Heart left ventricle (tissue), 16 donors: ENCODE measurements at regions not wholly inside any gene's neighbourhood (a gene's known extent, or its start where the extent isn't known, plus 50 kb on each side); places are given as distances from the start of the nearest gene placed in this dataset.

Experiments used
- ATAC-seq, 4 donors: fragments of 200-7000 bp; cut with Tn5 transposase; one replicate each; pipeline ENCODE4 v1.9.1; 2020 to 2022; ENCODE audit warnings: moderate library complexity in 4 of 4, mild to moderate bottlenecking in 3 of 4, moderate number of reproducible peaks in 1 of 4
- DNase-seq, 5 donors: peaks; one replicate each; pipeline ENCODE4 v3.0.0-alpha.2; 2020
- H3K27ac ChIP-seq, 12 donors: fragments of 200-600 bp; sonication (generic) in 4 of 12; one replicate each; pipeline versions ENCODE4 v1.5.0 to v1.8.0; 2016 to 2022; ENCODE audit warnings: mild to moderate bottlenecking in 2 of 12
- H3K27me3 ChIP-seq, 9 donors: fragments of 200-600 bp; sonication (generic) in 2 of 9; one replicate each; pipeline versions ENCODE4 v1.5.1 to v1.8.0; 2016 to 2022; ENCODE audit warnings: mild to moderate bottlenecking in 3 of 9
- H3K36me3 ChIP-seq, 9 donors: fragments of 200-600 bp; sonication (generic) in 2 of 9; one replicate each; pipeline versions ENCODE4 v1.5.0 to v1.8.0; 2018 to 2022; ENCODE audit warnings: mild to moderate bottlenecking in 2 of 9
- H3K4me1 ChIP-seq, 12 donors: fragments of 200-600 bp; sonication (generic) in 4 of 12; one replicate each; pipeline versions ENCODE4 v1.5.0 to v1.8.0; 2016 to 2022; ENCODE audit warnings: mild to moderate bottlenecking in 3 of 12
- H3K4me3 ChIP-seq, 12 donors: fragments of 200-600 bp; sonication (generic) in 4 of 12; one replicate each; pipeline versions ENCODE4 v1.5.0 to v1.8.0; 2017 to 2022; ENCODE audit warnings: mild to moderate bottlenecking in 9 of 12, moderate library complexity in 4 of 12
- H3K9me3 ChIP-seq, 12 donors: fragments of 200-600 bp; sonication (generic) in 4 of 12; one replicate each; pipeline versions ENCODE4 v1.5.0 to v1.8.0; 2016 to 2022; ENCODE audit warnings: mild to moderate bottlenecking in 1 of 12
- POLR2A ChIP-seq, 2 donors: fragments of 450-650 bp; IDR thresholded peaks; one replicate each; pipeline ENCODE4 v1.6.1; 2017; ENCODE audit warnings: antibody characterized with exemption in 2 of 2, mild to moderate bottlenecking in 2 of 2, moderate library complexity in 2 of 2
- WGBS, 4 donors: extraction: QIAGEN DNeasy Blood & Tissue Kit in 2 of 4; methylation state at CpG; one replicate each; pipeline versions ENCODE4 v1.1.5 to v1.1.7; 2013 to 2018; 5-methylcytosine and 5-hydroxymethylcytosine counted together
- intact Hi-C, 10 donors: fragments of 100-400 bp; cut with DNase I; formaldehyde crosslinking; loops; one replicate each; pipeline versions ENCODE4 v1.11.1 to v1.14.2; 2022
- TF ChIP-seq, protein P1 (sequence below), 12 donors: fragments of 200-600 bp; sonication (generic) in 4 of 12; IDR thresholded peaks; one replicate each; pipeline versions ENCODE4 v1.5.0 to v1.8.0; 2018 to 2022; ENCODE audit warnings: antibody characterized with exemption in 12 of 12, mild to moderate bottlenecking in 5 of 12
- donor health status: ischemic (EF 13 %, LVEDD 7.1; RV severe dilation, severe dysfunction).
- donor health status: healthy with polysubstance abuse.
- donor health status: DM: no; HTN: yes; CAD: no.
- donor health status: DM: no; HTN: no; CAD: no.
- donor health status: ischemic (EF 25% LVEDD 6.9; RV normal size, moderate dysfunction).
- donor health status: ischemic (EF 25% LVEDD 5.7; RV mildly dilated, moderate dysfunction).
- donor health status: healthy.
- donor health status: DM: yes; HTN: yes; CAD: no.
- donor health status: ischemic (EF 35%, LVEDD 5.7; RV mildly dilated, moderate dysfunction).
- donor health status: nonischemic (EF 11% LVEDD 7.7; RV severe dilation, severe dysfunction).
- donor health status: DM: yes; HTN: yes; CAD: no.
- donor health status: PGD.
- donor health status: ischemic (EF 29% LVEDD 5.4; RV normal size, mild dysfunction).
- donor health status: nonischemic (EF 23%, LVEDD 6.1; RV moderate dilation, normal function).

- TF ChIP-seq, protein P1, sequence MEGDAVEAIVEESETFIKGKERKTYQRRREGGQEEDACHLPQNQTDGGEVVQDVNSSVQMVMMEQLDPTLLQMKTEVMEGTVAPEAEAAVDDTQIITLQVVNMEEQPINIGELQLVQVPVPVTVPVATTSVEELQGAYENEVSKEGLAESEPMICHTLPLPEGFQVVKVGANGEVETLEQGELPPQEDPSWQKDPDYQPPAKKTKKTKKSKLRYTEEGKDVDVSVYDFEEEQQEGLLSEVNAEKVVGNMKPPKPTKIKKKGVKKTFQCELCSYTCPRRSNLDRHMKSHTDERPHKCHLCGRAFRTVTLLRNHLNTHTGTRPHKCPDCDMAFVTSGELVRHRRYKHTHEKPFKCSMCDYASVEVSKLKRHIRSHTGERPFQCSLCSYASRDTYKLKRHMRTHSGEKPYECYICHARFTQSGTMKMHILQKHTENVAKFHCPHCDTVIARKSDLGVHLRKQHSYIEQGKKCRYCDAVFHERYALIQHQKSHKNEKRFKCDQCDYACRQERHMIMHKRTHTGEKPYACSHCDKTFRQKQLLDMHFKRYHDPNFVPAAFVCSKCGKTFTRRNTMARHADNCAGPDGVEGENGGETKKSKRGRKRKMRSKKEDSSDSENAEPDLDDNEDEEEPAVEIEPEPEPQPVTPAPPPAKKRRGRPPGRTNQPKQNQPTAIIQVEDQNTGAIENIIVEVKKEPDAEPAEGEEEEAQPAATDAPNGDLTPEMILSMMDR (IDR thresholded peaks at IDR 0.05): no peak
- no peak for TF ChIP-seq POLR2A (IDR thresholded peaks at IDR 0.05)
These were observed 312.0 kb upstream of the ZMIZ1 start for GRCh38 chr10:78756604-78757343.

DNA sequence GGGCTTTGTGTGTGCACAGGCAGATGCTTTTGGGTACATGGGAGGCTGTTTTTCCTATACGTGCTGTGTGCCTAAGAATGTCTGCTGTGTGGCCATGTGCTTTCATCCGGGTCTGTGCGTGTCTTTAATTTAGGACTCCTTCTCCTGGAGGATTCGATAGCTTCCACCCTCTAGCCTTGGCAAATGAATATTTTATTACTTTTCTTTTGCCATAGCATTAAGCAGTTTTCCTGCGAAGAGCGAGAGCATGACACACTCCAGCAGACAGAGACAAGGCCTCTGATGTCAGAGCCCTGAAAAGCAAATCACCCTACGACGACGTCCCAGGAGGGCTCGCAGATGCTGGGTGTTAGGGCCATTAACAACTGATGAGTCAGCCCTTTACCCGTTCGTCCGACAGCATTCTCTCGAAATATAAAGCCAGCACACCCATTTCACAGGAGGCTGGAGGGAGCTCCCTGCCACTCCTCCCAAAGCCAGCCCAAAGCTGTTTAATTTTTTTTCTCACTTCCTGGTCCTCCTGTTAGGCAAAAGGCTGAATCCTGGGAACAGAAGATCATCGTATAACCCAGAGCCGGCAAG, 311.3 kb upstream of the ZMIZ1 start:
- H3K4me1 ChIP-seq: peaks cover 0 to 27% (median 13%) of the 10 kb centered on the region in 12 donors
- intact Hi-C loops: no loop called here
- DNase-seq: peak in 2 of 5 donors; percentile 45 to 60
- peak overlapping the region in 5 of 12 donors; percentile 2 to 69 (median 42) for H3K27ac ChIP-seq
- peak in 3 of 4 donors; percentile 15 to 76 (median 20) for ATAC-seq
- TF ChIP-seq POLR2A (IDR thresholded peaks at IDR 0.05): no peak
- TF ChIP-seq, protein P1 (IDR thresholded peaks at IDR 0.05): no peak
- H3K4me3 ChIP-seq: no peak overlapping the region
- no peaks in the 10 kb centered on the region for H3K27me3 ChIP-seq
- WGBS, 4 donors: 72 to 83% (median 76%) methylated on average over 16 of the region's 16 CpGs
- no peaks in the 10 kb centered on the region for H3K9me3 ChIP-seq
- H3K36me3 ChIP-seq: no peaks in the 10 kb centered on the region

More at GRCh38 chr10:78756604-78757343, 312.0 kb upstream of the ZMIZ1 start:
- H3K36me3 ChIP-seq: no peaks in the 10 kb centered on the region
- no peaks in the 10 kb centered on the region for H3K27me3 ChIP-seq
- H3K27ac ChIP-seq: peak overlapping the region in 6 of 12 donors; percentile 2 to 69 (median 44)
- peaks cover 0 to 27% (median 13%) of the 10 kb centered on the region in 12 donors for H3K4me1 ChIP-seq
- no peak overlapping the region for H3K4me3 ChIP-seq
- 50 to 70% (median 65%) methylated on average over 16 to 18 of the region's 18 CpGs for WGBS, 4 donors
- ATAC-seq (peak; percentile 42 to 95 (median 94)), DNase-seq (peak; percentile 65 to 88 (median 83))
- intact Hi-C loops: no loop called here
- H3K9me3 ChIP-seq: no peaks in the 10 kb centered on the region

DNA sequence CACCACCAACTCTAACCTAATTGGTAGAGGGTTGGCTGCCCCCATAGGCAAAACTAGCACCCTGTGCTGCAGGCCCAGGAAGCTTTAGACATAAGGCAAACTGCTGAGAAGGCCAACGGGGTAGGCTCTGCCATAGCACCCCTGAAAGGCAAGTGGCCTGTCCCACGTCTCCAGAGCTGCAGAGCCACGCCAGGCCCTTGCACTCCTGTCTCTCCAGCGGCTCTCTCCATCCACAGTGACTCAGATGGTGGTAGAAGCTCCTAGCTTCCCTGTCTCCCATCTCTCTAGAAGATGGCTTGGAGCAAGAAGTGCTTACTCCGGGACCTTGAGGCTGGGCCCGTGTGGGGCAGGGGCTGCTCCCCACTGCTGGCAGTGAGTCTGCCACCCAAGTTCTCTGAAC, 310.6 kb upstream of the ZMIZ1 start:
- DNase-seq (no peak), ATAC-seq (no peak)
- Histone ChIP-seq H3K4me1 (peaks cover 0 to 28% (median 14%) of the 10 kb centered on the region in 12 donors), H3K27me3 (no peaks in the 10 kb centered on the region), H3K36me3 (no peaks in the 10 kb centered on the region), H3K9me3 (no peaks in the 10 kb centered on the region), H3K4me3 (no peak overlapping the region), H3K27ac (peak overlapping the region in 1 of 12 donors; percentile 45)
- intact Hi-C loops: no loop called here
- TF ChIP-seq, protein P1 (IDR thresholded peaks at IDR 0.05): no peak
- no peak for TF ChIP-seq POLR2A (IDR thresholded peaks at IDR 0.05)
- 97 to 99% (median 98%) methylated on average over 5 to 6 of the region's 6 CpGs for WGBS, 4 donors

DNA sequence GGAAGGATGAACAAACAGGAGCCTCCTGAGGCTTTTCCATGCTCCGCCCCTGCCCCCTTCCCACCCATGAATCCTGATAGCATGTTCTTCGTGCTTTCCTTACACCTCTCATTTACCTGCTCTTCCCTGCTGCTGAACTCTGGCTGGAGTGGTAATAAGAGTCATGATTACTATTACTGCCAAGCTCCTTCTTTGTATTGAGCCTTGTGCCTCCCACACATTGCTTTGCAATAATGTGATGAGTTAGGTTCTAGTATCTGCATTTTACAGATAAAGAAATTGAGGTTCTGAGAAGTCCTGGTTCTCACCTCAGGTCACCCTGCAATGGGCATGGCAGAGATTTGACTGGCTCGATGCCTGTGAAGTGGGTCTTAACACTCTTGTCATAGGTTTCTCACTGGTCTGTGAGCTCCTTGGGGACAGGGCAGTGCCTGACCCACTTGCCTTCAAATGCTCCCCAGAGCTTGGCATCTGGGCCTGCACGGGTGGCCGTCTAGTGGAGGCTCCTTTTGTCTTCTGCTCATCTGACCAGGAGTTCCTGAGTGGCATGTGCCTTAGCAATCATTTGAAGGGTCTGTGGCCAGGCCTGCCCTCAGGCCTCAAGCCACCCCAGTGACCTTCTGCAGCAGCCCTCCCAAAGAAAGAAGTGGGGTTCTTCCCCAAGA, 309.2 kb upstream of the ZMIZ1 start:
- Histone ChIP-seq H3K27ac (no peak overlapping the region), H3K36me3 (no peaks in the 10 kb centered on the region), H3K27me3 (no peaks in the 10 kb centered on the region), H3K9me3 (no peaks in the 10 kb centered on the region), H3K4me1 (peaks cover 0 to 40% (median 21%) of the 10 kb centered on the region in 12 donors), H3K4me3 (no peak overlapping the region)
- 82 to 93% (median 91%) methylated on average over 5 of the region's 5 CpGs for WGBS, 4 donors
- ATAC-seq (no peak), DNase-seq (peak in 1 of 5 donors; percentile 20)
- intact Hi-C loops: loop anchor here in 1 of 10 donors (10.0 kb wide), 1 partner anchor 115 kb away; no protein-coding TSS in a partner anchor
- TF ChIP-seq POLR2A (IDR thresholded peaks at IDR 0.05): no peak
- TF ChIP-seq, protein P1 (IDR thresholded peaks at IDR 0.05): no peak
